Fibroblast of lung (primary cell): ENCODE measurements at regions not wholly inside any gene's neighbourhood (a gene's known extent, or its start where the extent isn't known, plus 50 kb on each side); places are given as distances from the start of the nearest gene placed in this dataset.
"Not testable (repeated sequence)": the region's sequence is repeated elsewhere in the genome, so short reads cannot be mapped to it uniquely, and the experiment has no call there.

Source experiments
- DNase-seq, 2 donors: peaks; one replicate each; pipeline versions ENCODE4 v3.0.0 to v3.0.0-alpha.2; 2010; ENCODE audit warnings: low read depth in 2 of 2
- H2AFZ ChIP-seq: 2 replicates; pipeline ENCODE4 v1.5.1; 2012; ENCODE audit warnings: low read length, control low read depth, inconsistent platforms
- H3K27ac ChIP-seq: 2 replicates; pipeline ENCODE4 v1.5.1; 2011; ENCODE audit warnings: low read length, control low read depth; ENCODE audit not compliant: insufficient read depth
- H3K27me3 ChIP-seq: 2 replicates; pipeline ENCODE4 v1.5.1; 2011; ENCODE audit warnings: mild to moderate bottlenecking, low read length; ENCODE audit not compliant: control insufficient read depth, insufficient read depth
- H3K36me3 ChIP-seq: 2 replicates; pipeline ENCODE4 v1.5.1; 2011; ENCODE audit warnings: low read length; ENCODE audit not compliant: control insufficient read depth, insufficient read depth
- H3K4me1 ChIP-seq: 2 replicates; pipeline ENCODE4 v1.5.1; 2011; ENCODE audit warnings: low read length; ENCODE audit not compliant: control insufficient read depth, insufficient read depth; ENCODE audit errors: extremely low read depth
- H3K4me2 ChIP-seq: 2 replicates; pipeline ENCODE4 v1.5.1; 2011; ENCODE audit warnings: low read length, control low read depth; ENCODE audit not compliant: insufficient read depth; ENCODE audit errors: extremely low read depth
- H3K4me3 ChIP-seq, 4 experiments: fragments of 200-600 bp in 1 of 4; sonication (generic) in 1 of 4; replicated peaks in 1 of 4; 2 replicates each; pipeline ENCODE4 v1.5.1; 2011 to 2016; ENCODE audit warnings: low read length in 4 of 4, low read depth in 3 of 4, mild to moderate bottlenecking in 3 of 4, control low read depth in 2 of 4, inconsistent platforms in 1 of 4, mixed read lengths in 1 of 4; ENCODE audit not compliant: insufficient read depth in 1 of 4; ENCODE audit errors: control extremely low read depth in 1 of 4
- H3K79me2 ChIP-seq: 2 replicates; pipeline ENCODE4 v1.5.1; 2012; ENCODE audit warnings: mild to moderate bottlenecking, low read length, inconsistent platforms; ENCODE audit not compliant: control insufficient read depth, insufficient read depth
- H3K9ac ChIP-seq: 2 replicates; pipeline ENCODE4 v1.5.1; 2011; ENCODE audit warnings: mild to moderate bottlenecking, low read length, control low read depth; ENCODE audit not compliant: insufficient read depth
- H3K9me3 ChIP-seq: 2 replicates; pipeline ENCODE4 v1.5.1; 2012; ENCODE audit warnings: low read depth, low read length; ENCODE audit not compliant: control insufficient read depth, insufficient read depth
- H4K20me1 ChIP-seq: 2 replicates; pipeline ENCODE4 v1.5.1; 2011; ENCODE audit warnings: low read length; ENCODE audit not compliant: control insufficient read depth, insufficient read depth; ENCODE audit errors: extremely low read depth
- CTCF ChIP-seq, 2 donors: IDR thresholded peaks in 1 of 2; conservative IDR thresholded peaks in 1 of 2; 1 replicate in 1 of 2; 2 replicates in 1 of 2; pipeline ENCODE4 v1.5.1; 2011 to 2012; ENCODE audit warnings: low read length in 2 of 2, control low read depth in 1 of 2, inconsistent platforms in 1 of 2, low read depth in 1 of 2, mild to moderate bottlenecking in 1 of 2
- EZH2 ChIP-seq: IDR thresholded peaks from 2 replicates; pipeline ENCODE4 v1.5.1; 2012; ENCODE audit warnings: low read length, control low read depth, mild to moderate bottlenecking; ENCODE audit errors: missing control alignments

GRCh38 chr4:11813951-11814446, 385.3 kb upstream of the HS3ST1 start:
- no peaks in the 10 kb centered on the region for H3K9me3 ChIP-seq
- no peak for DNase-seq
- no peaks in the 10 kb centered on the region for H3K4me1 ChIP-seq
- no peak overlapping the region for H3K4me3 ChIP-seq
- no peak overlapping the region for H3K9ac ChIP-seq
- TF ChIP-seq EZH2, result no peak
- no peak for TF ChIP-seq CTCF (conservative IDR thresholded peaks at IDR 0.05 in 1 of 2, IDR thresholded peaks at IDR 0.05 in 1 of 2; ENCODE audit: low read depth in 1 of 2, low read length in 2 of 2)
- H3K4me2 ChIP-seq, result no peak overlapping the region
- no peaks in the 10 kb centered on the region for H4K20me1 ChIP-seq
- H3K27me3 ChIP-seq, result no peaks in the 10 kb centered on the region
- no peaks in the 10 kb centered on the region for H3K36me3 ChIP-seq
- H3K79me2 ChIP-seq, result no peaks in the 10 kb centered on the region
- no peak overlapping the region for H3K27ac ChIP-seq
- no peak overlapping the region for H2AFZ ChIP-seq

GRCh38 chr4:11811521-11811920, 382.8 kb upstream of the HS3ST1 start:
- H2AFZ ChIP-seq, H3K27ac ChIP-seq, H3K79me2 ChIP-seq, H3K27me3 ChIP-seq, H3K36me3 ChIP-seq, H4K20me1 ChIP-seq, H3K4me2 ChIP-seq, H3K4me1 ChIP-seq, H3K9me3 ChIP-seq, H3K9ac ChIP-seq, DNase-seq, H3K4me3 ChIP-seq: not testable (repeated sequence)

- H3K4me1 ChIP-seq, result no peaks in the 10 kb centered on the region
- no peak overlapping the region for H2AFZ ChIP-seq
- H4K20me1 ChIP-seq, result no peaks in the 10 kb centered on the region
- no peak overlapping the region for H3K27ac ChIP-seq
- no peaks in the 10 kb centered on the region for H3K27me3 ChIP-seq
- no peaks in the 10 kb centered on the region for H3K79me2 ChIP-seq
- no peak overlapping the region for H3K4me2 ChIP-seq
- TF ChIP-seq CTCF (conservative IDR thresholded peaks at IDR 0.05 in 1 of 2, IDR thresholded peaks at IDR 0.05 in 1 of 2; ENCODE audit: low read depth in 1 of 2, low read length in 2 of 2), result peak in 1 of 2 donors; percentile 62
- no peak for TF ChIP-seq EZH2
- H3K9me3 ChIP-seq, result no peaks in the 10 kb centered on the region
- no peak overlapping the region for H3K4me3 ChIP-seq
- DNase-seq, result peak; percentile 5 to 56
- H3K9ac ChIP-seq, result no peak overlapping the region
- H3K36me3 ChIP-seq, result no peaks in the 10 kb centered on the region
Observed at GRCh38 chr4:11805842-11806241, 377.1 kb upstream of the HS3ST1 start.
